ENCODE measurements at regions not wholly inside any gene's neighbourhood (a gene's known extent, or its start where the extent isn't known, plus 50 kb on each side); places are given as distances from the start of the nearest gene placed in this dataset.
A peak's percentile ranks its signal among the peaks of the same experiment; 100 is the strongest.

- Mint-ChIP-seq H3K27ac (no peak overlapping the region), H3K9me3 (no peaks in the 10 kb centered on the region), H3K27me3 (peaks cover 13 to 17% of the 10 kb centered on the region in 2 donors), H3K36me3 (no peaks in the 10 kb centered on the region), H3K4me3 (no peak overlapping the region), H3K4me1 (no peaks in the 10 kb centered on the region)
- no peaks in the 10 kb centered on the region for H3K4me1 ChIP-seq (ENCODE audit: insufficient read depth, low read length)
- H3K4me3 ChIP-seq (ENCODE audit: low read length): no peak overlapping the region
- no peaks in the 10 kb centered on the region for H3K9me3 ChIP-seq (ENCODE audit: low read length)
- peak in 1 of 5 donors; percentile 11 for DNase-seq
- H3K27me3 ChIP-seq (ENCODE audit: insufficient read depth, low read length, poor library complexity, severe bottlenecking): no peaks in the 10 kb centered on the region
- no peaks in the 10 kb centered on the region for H3K36me3 ChIP-seq (ENCODE audit: insufficient read depth, low read length)
- ChIA-PET POLR2A (interaction anchor here (0.6 kb wide), 1 partner anchor 51 kb away, joined by 5 read pairs; no protein-coding TSS in a partner anchor), CTCF (no interaction called here)
- H3K27ac ChIP-seq (ENCODE audit: low read depth, low read length): no peak overlapping the region
Measured at GRCh38 chr21:35932232-35932911, 128.0 kb downstream of the SETD4 start.

- ChIA-PET POLR2A (no interaction called here), CTCF (no interaction called here)
- Mint-ChIP-seq H3K27ac (no peak overlapping the region), H3K9me3 (peaks cover 0 to 2% (median 0%) of the 10 kb centered on the region in 5 donors), H3K27me3 (peaks cover 15 to 30% of the 10 kb centered on the region in 2 donors), H3K4me3 (no peak overlapping the region), H3K36me3 (no peaks in the 10 kb centered on the region), H3K4me1 (no peaks in the 10 kb centered on the region)
- no peak for DNase-seq
- no peaks in the 10 kb centered on the region for H3K36me3 ChIP-seq (ENCODE audit: insufficient read depth, low read length)
- H3K4me3 ChIP-seq (ENCODE audit: low read length): no peak overlapping the region
- no peaks in the 10 kb centered on the region for H3K4me1 ChIP-seq (ENCODE audit: insufficient read depth, low read length)
- no peaks in the 10 kb centered on the region for H3K9me3 ChIP-seq (ENCODE audit: low read length)
- H3K27me3 ChIP-seq (ENCODE audit: insufficient read depth, low read length, poor library complexity, severe bottlenecking): no peaks in the 10 kb centered on the region
- H3K27ac ChIP-seq (ENCODE audit: low read depth, low read length): no peak overlapping the region
Measured at GRCh38 chr21:35929901-35930300, 130.4 kb downstream of the SETD4 start.

GRCh38 chr21:35927262-35927661, 133.1 kb downstream of the SETD4 start:
- H3K4me3 ChIP-seq (ENCODE audit: low read length): no peak overlapping the region
- no peaks in the 10 kb centered on the region for H3K9me3 ChIP-seq (ENCODE audit: low read length)
- H3K4me3 Mint-ChIP-seq: no peak overlapping the region
- no peaks in the 10 kb centered on the region for H3K36me3 ChIP-seq (ENCODE audit: insufficient read depth, low read length)
- no peaks in the 10 kb centered on the region for H3K4me1 ChIP-seq (ENCODE audit: insufficient read depth, low read length)
- no peaks in the 10 kb centered on the region for H3K36me3 Mint-ChIP-seq
- no peak overlapping the region for H3K27ac ChIP-seq (ENCODE audit: low read depth, low read length)
- no peaks in the 10 kb centered on the region for H3K27me3 ChIP-seq (ENCODE audit: insufficient read depth, low read length, poor library complexity, severe bottlenecking)
- CTCF ChIA-PET: no interaction called here
- H3K27me3 Mint-ChIP-seq: peaks cover 18 to 44% of the 10 kb centered on the region in 2 donors
- peaks cover 0 to 2% (median 0%) of the 10 kb centered on the region in 5 donors for H3K9me3 Mint-ChIP-seq
- no peak for DNase-seq
- POLR2A ChIA-PET: no interaction called here
- no peaks in the 10 kb centered on the region for H3K4me1 Mint-ChIP-seq
- H3K27ac Mint-ChIP-seq: no peak overlapping the region

DNA sequence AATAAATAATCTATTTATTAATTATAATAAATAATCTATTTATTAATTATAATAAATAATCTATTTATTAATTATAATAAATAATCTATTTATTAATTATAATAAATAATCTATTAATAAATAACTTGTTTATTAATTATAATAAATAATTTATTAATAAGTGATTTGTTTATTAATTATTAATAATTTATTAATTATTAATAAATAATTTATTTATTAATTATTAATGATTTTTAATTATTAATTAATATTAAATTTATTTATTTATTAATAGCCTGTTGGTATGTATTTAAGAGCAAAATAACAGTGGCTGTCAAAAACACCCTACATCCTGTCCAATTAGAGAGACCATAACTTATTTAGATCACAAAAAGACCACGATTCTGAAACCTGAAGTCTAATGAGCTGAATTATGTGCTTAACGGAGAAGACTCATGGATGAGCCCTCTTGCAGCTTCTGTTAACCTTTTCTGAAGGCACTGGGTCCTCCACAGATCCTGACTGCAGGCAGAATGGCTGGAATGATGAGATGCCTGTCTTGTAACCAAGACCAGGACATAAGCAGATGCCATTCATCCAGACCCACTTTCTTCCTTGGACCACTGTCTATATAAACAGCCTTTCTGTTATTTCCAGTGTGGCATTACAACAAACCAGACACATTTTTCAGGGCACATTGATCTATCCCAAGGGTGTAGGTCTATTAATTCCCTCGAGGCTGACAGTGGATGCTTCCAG, 134.2 kb downstream of the SETD4 start:
- H3K36me3 ChIP-seq (ENCODE audit: insufficient read depth, low read length): no peaks in the 10 kb centered on the region
- ChIA-PET POLR2A (no interaction called here), CTCF (no interaction called here)
- H3K27ac ChIP-seq (ENCODE audit: low read depth, low read length): no peak overlapping the region
- no peaks in the 10 kb centered on the region for H3K27me3 ChIP-seq (ENCODE audit: insufficient read depth, low read length, poor library complexity, severe bottlenecking)
- Mint-ChIP-seq H3K9me3 (peaks cover 0 to 2% (median 0%) of the 10 kb centered on the region in 5 donors), H3K4me1 (no peaks in the 10 kb centered on the region), H3K27me3 (peaks cover 18 to 44% of the 10 kb centered on the region in 2 donors), H3K4me3 (no peak overlapping the region), H3K36me3 (no peaks in the 10 kb centered on the region), H3K27ac (no peak overlapping the region)
- H3K4me1 ChIP-seq (ENCODE audit: insufficient read depth, low read length): no peaks in the 10 kb centered on the region
- H3K4me3 ChIP-seq (ENCODE audit: low read length): no peak overlapping the region
- DNase-seq: no peak
- H3K9me3 ChIP-seq (ENCODE audit: low read length): no peaks in the 10 kb centered on the region

GRCh38 chr21:35925497-35925896, 134.8 kb downstream of the SETD4 start:
- Mint-ChIP-seq H3K9me3 (peaks cover 0 to 2% (median 0%) of the 10 kb centered on the region in 5 donors), H3K27me3 (peaks cover 18 to 49% of the 10 kb centered on the region in 2 donors)
- DNase-seq: no peak

DNA sequence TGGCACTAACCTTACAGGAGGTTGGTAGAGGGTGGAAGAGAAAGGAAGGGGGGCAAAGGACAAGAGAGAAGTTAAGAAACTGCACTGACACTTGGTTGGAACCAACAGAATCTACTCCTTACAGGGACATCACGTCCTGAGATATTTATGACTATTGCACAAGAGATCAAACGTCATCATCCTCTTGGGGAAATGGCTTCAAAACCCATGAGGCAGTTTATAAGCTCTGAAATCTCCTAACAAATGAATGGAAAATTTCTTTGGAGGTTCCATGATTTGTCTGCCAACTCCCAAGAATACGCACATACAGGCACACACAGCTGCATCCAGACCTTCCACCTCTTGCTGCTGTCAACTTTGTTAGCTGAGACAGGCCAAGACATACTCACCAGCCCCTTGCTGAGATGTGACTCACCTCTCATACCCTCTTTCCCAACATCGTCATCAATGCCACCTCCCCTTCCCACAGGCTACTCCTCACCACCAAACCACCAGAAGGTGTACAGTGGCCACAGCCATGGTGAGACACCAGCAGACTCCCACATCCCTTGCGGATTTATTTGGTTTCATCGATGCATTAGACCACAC, 135.5 kb downstream of the SETD4 start:
- no peak overlapping the region for H3K27ac Mint-ChIP-seq
- no peaks in the 10 kb centered on the region for H3K4me1 Mint-ChIP-seq
- H3K36me3 ChIP-seq (ENCODE audit: insufficient read depth, low read length): no peaks in the 10 kb centered on the region
- no peaks in the 10 kb centered on the region for H3K9me3 ChIP-seq (ENCODE audit: low read length)
- no peak for DNase-seq
- ChIA-PET POLR2A (interaction anchor here (0.6 kb wide), 1 partner anchor 1987 kb away, joined by 10 read pairs; no protein-coding TSS in a partner anchor), CTCF (no interaction called here)
- peaks cover 16 to 53% of the 10 kb centered on the region in 2 donors for H3K27me3 Mint-ChIP-seq
- H3K4me3 Mint-ChIP-seq: no peak overlapping the region
- H3K4me3 ChIP-seq (ENCODE audit: low read length): no peak overlapping the region
- H3K27ac ChIP-seq (ENCODE audit: low read depth, low read length): no peak overlapping the region
- H3K9me3 Mint-ChIP-seq: peaks cover 0 to 2% (median 0%) of the 10 kb centered on the region in 5 donors
- no peaks in the 10 kb centered on the region for H3K36me3 Mint-ChIP-seq
- no peaks in the 10 kb centered on the region for H3K27me3 ChIP-seq (ENCODE audit: insufficient read depth, low read length, poor library complexity, severe bottlenecking)
- no peaks in the 10 kb centered on the region for H3K4me1 ChIP-seq (ENCODE audit: insufficient read depth, low read length)

More at GRCh38 chr21:35925497-35925896, 134.8 kb downstream of the SETD4 start:
- ChIA-PET POLR2A (no interaction called here), CTCF (no interaction called here)
- H3K27ac Mint-ChIP-seq: peak overlapping the region in 1 of 8 donors; percentile 40
- H3K27me3 ChIP-seq (ENCODE audit: insufficient read depth, low read length, poor library complexity, severe bottlenecking): no peaks in the 10 kb centered on the region
- no peaks in the 10 kb centered on the region for H3K4me1 ChIP-seq (ENCODE audit: insufficient read depth, low read length)
- H3K27ac ChIP-seq (ENCODE audit: low read depth, low read length): no peak overlapping the region
- H3K4me3 ChIP-seq (ENCODE audit: low read length): no peak overlapping the region
- no peaks in the 10 kb centered on the region for H3K4me1 Mint-ChIP-seq
- H3K9me3 ChIP-seq (ENCODE audit: low read length): no peaks in the 10 kb centered on the region
- H3K36me3 Mint-ChIP-seq: no peaks in the 10 kb centered on the region
- H3K4me3 Mint-ChIP-seq: no peak overlapping the region
- H3K36me3 ChIP-seq (ENCODE audit: insufficient read depth, low read length): no peaks in the 10 kb centered on the region

DNA sequence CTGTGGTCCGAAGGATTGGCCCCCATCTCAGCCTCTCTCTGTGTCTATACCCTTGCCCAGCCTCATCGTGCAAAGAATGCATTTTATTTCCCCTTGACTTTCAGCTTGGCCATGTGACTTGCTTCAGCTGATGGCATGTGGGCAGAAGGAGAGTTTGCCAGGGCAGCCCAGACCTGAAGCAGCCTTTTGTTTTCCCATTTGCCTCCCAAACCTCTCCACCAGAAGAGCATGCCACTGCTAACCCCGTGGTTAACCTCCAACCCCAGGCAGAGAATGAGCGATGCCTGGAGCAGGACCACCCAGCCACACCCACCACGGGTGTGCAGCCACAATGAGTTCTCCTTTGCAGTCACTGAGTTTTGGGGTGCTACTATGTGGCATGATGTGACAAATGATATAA, 136.4 kb downstream of the SETD4 start:
- ChIA-PET POLR2A (no interaction called here), CTCF (no interaction called here)
- DNase-seq: no peak
- Histone ChIP-seq H3K4me1 (ENCODE audit: insufficient read depth, low read length) (no peaks in the 10 kb centered on the region), H3K9me3 (ENCODE audit: low read length) (no peaks in the 10 kb centered on the region), H3K27me3 (ENCODE audit: insufficient read depth, low read length, poor library complexity, severe bottlenecking) (no peaks in the 10 kb centered on the region), H3K4me3 (ENCODE audit: low read length) (no peak overlapping the region), H3K27ac (ENCODE audit: low read depth, low read length) (no peak overlapping the region), H3K36me3 (ENCODE audit: insufficient read depth, low read length) (no peaks in the 10 kb centered on the region)
- peaks cover 0 to 5% (median 0%) of the 10 kb centered on the region in 5 donors for H3K9me3 Mint-ChIP-seq
- H3K27me3 Mint-ChIP-seq: peaks cover 12 to 59% of the 10 kb centered on the region in 2 donors
- no peak overlapping the region for H3K27ac Mint-ChIP-seq
- H3K36me3 Mint-ChIP-seq: no peaks in the 10 kb centered on the region
- no peak overlapping the region for H3K4me3 Mint-ChIP-seq
- no peaks in the 10 kb centered on the region for H3K4me1 Mint-ChIP-seq

GRCh38 chr21:35922618-35923017, 137.7 kb downstream of the SETD4 start:
- Histone ChIP-seq H3K36me3 (ENCODE audit: insufficient read depth, low read length) (no peaks in the 10 kb centered on the region), H3K27me3 (ENCODE audit: insufficient read depth, low read length, poor library complexity, severe bottlenecking) (no peaks in the 10 kb centered on the region), H3K4me1 (ENCODE audit: insufficient read depth, low read length) (no peaks in the 10 kb centered on the region), H3K9me3 (ENCODE audit: low read length) (no peaks in the 10 kb centered on the region), H3K27ac (ENCODE audit: low read depth, low read length) (no peak overlapping the region), H3K4me3 (ENCODE audit: low read length) (no peak overlapping the region)
- DNase-seq: no peak
- peaks cover 0 to 8% (median 4%) of the 10 kb centered on the region in 5 donors for H3K9me3 Mint-ChIP-seq
- H3K4me1 Mint-ChIP-seq: no peaks in the 10 kb centered on the region
- no peaks in the 10 kb centered on the region for H3K36me3 Mint-ChIP-seq
- peaks cover 6 to 58% of the 10 kb centered on the region in 2 donors for H3K27me3 Mint-ChIP-seq
- no peak overlapping the region for H3K4me3 Mint-ChIP-seq
- CTCF ChIA-PET: no interaction called here
- POLR2A ChIA-PET: no interaction called here
- H3K27ac Mint-ChIP-seq: no peak overlapping the region

Data from CD8-positive, alpha-beta memory T cell (primary cell).